ENCODE measurements at regions not wholly inside any gene's neighbourhood (a gene's known extent, or its start where the extent isn't known, plus 50 kb on each side); places are given as distances from the start of the nearest gene placed in this dataset.
"Not testable (repeated sequence)": the region's sequence is repeated elsewhere in the genome, so short reads cannot be mapped to it uniquely, and the experiment has no call there.

DNA sequence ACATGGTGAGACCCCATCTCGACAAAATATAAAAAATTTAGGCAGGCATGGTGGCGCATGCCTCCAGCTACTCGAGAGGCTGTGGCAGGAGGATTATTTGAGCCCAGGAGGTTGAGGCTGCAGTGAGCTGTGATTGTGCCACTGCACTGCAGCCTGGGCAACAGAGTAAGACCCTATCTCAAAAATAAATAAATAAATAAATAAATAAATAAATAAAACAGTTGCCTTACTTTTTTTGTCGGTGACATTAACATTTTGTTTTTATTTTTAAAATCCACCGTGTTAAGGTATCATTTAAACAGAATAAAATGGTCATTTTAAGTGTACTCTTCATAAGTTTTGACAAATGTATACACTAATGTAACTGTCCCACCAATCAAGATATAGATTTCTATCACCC is 57.0 kb downstream of the RASL11A start:
- no peak for DNase-seq

DNA sequence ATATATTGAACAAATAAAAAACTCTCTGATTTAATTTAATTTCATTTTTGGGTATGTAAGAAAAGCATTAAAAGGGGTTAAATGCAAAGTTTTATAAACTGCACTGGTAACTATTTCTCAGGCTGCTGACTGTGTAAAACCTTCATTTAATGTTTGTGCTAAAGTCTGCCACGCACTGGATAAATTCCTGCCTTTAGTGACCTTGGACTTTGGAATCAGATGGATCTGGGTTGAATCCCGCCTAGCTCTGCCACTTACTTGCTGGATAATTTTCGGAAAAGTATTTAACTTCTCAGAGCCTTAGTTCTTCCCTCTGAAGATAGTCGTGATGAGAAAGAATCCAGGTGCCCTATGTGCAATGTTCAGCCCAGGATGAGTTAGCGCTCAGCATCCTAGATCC is 58.6 kb downstream of the RASL11A start:
- no peak for DNase-seq

DNA sequence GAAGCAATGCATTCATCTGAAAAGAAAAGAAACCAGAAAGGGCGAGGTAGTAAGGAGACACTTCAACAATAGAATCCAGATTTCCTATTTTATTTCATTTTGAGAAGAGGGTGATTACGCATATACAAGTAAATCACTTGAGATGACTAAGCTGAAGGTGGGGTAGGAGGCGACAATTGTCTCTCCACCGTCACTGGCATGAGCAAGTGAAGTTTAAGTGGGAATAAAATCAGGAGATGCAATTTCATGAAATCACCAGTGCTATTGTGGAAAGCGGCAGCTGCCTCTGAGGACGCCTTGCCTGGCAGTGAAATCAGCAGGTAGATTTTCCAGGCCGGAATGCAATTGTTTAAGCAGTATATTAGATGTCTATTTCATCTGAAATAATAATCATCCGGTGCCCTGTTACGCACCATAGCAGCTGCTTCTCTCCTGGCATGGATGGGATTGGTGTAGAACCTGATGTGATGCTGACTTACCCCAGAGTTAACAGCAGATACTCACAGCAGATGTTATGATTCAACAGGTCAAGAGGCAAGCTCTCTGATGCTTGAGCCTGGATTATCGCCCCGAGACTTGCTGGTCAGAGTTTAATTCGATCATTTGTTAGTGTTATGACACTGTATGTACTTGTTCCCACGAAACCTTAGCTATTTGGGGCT is 64.3 kb downstream of the RASL11A start:
- no peak for DNase-seq

DNA sequence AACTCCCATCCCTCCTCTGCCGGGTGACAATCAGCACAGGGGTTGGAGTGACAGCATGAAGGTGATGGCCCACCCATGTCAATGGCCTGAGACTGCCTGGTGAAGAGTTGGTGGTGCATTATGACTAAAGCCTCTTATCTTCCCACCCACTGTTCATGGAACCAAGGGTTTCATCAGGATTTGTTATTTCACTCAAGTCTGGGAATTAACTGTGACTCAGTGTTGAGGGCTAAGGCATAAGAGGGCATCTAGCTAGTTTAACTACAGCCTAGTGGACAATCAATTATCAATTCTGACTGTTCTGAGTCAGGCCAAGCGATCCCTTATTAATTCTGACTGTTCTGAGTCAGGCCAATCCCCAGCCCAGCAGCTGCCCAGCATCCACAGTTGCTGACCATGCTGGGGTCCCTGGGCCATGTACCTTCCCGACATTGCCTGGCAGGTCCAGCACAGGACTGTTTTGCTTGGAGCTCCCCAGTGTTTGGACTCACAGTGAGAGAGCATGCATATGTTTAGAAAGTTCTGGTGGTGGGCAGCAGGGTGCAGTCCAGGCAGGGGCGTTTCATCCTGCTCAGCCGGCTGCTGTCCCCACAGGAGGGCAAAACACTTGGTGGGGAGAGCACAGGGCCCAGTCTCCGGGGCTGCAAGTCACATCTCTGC is 65.5 kb downstream of the RASL11A start:
- DNase-seq: no peak

DNA sequence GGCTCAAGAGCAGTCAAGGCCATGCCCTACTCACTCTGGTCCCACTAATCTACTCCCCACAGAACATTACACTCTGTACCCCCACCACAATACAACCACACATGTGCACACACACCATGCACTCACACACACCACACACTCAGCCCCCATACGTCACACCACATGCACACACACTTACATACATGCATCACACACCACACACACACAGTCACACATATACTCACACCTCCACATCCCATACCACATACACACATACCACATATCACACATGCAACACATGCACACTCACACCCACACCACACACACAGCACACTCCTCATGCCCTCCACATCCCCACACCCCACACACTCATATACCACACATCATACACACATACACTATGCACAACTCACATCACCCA is 67.6 kb downstream of the RASL11A start:
- no peak for DNase-seq

DNA sequence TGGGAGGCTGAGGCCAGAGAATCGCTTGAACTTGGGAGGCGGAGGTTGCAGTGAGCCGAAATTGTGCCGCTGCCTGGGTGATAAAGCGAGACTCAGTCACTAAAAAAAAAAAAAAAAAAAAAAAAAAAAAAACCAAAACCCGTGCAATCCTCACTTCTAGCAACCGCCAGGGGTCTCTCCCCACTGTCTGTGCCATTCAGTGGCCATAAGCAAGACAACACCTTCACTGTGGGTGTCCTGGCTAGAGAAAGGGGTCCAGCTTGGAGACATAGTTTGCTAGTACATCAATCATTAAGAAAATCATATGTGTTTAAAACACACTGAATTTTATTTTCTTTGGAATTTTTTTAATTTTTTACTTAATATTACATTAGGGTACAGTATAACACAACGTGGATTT is 68.2 kb downstream of the RASL11A start:
- DNase-seq: no peak

DNA sequence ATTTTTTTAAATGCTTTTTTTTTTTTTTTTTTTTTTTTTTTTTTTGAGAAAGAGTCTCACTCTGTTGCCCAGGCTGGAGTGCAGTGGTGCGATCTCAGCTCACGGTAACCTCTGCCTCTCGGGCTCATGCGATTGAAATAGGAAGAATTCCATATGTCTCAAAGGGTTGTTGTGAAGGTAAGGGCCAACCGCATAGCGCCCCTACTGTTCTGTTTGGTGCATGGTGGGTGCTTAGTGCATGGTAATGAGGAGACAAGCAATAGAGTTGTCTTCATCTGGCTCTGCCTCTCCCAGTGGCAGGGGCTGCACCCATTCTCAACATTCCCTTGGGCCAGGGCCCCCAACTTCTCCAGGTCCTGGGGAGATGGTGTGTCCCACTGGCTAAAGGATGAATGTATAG is 68.7 kb downstream of the RASL11A start:
- DNase-seq: no peak

DNA sequence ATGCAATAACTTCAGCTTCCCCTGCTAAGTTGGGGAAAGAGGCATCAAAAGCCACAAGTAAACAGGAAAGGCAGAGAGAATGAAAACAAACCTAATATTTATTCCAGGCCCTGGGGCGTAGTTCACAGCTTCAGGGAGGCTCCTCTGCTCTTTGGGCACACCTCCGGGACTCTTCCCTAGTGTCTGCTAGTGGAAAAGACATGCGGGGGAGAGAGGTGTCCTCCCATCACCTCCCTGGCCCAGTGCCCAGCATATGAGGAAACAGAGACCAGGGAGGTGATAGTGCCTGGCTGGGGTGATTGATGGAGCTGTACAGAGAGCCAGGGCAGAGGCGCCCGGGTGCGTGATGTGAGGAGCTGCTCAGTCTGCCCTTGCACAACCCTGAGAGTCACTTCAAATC is 71.0 kb downstream of the RASL11A start:
- peak; percentile 75 for DNase-seq

DNA sequence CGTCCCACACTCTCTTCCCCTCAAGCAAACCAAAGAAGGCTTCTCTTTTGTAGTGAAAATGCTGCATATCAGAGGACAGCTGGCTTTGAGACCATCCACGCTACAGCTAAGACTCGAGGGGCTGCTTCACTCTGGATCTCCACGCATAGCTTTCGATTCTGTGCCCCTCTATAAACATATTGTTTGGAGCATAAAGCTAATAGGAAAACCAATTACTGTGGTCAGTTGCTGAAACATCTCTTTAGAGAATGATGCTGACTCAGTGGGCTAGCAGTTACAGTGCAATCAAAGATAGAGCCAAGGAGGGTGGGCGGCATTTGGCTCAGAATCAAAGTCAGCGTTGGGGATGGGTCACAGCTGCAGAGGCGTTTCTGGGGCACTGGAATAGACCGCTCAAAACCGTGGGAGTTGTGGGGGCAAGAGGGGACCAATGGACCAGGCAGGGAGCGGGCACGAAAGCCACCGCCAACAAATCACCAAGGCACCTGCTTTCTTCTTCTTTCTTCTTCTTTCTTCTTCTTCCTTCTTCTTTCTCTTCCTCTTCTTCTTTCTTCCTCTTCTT is 76.7 kb downstream of the RASL11A start:
- DNase-seq: no peak

DNA sequence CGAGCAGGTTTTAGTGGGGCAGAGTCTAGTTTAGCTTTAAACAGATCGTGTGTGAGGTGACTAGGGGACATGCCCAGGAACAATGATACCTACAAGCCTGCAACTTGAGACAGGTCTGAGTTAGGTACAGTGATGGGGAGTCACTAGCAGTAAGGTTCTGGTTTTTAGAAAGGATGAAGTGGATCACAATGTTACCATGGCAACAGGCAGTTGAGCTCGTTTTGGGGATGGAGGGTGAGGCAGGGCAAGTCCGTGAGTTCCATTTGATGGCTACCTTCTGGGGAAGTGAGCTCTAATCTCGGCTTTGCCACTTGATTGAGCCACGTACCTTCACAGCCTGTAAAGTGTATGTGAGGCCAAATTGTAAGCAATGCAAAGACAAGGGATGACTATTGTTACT is 76.0 kb upstream of the GTF3A start:
- no peak for DNase-seq

DNA sequence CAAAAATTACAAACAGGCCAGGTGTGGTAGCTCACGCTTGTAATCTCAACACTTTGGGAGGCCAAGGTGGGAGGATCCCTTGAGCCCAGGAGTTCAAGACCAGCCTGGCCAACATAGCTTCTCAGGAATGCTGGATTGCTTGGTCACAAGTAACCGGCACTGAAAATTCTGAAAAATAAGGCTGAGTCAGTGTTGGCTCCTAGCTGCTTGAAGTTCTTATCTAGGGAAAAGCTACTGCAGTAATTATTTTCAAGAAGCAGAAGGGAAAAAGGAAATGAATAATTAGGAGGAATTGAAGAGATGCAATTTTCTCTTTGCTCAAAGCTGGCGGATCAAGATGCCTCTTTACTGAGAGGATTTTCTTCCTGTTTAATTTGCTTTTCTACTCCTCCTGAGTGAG is 75.0 kb upstream of the GTF3A start:
- DNase-seq: peak; percentile 52

DNA sequence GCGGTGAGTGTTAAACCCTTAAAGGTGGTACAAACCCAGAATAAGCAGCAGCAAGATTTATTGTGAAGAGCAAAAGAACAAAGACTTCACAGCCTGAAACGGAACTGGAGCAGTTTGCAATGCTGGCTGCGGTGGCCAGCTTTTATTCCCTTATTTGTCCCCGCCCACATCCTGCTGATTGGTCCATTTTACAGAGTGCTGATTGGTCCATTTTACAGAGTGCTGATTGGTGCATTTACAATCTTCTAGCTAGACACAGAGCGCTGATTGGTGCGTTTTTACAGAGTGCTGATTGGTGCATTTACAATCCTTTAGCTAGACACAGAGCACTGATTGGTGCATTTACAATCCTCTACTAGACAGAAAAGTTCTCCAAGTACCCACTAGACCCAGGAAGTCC is 73.6 kb upstream of the GTF3A start:
- DNase-seq: not testable (repeated sequence)

DNA sequence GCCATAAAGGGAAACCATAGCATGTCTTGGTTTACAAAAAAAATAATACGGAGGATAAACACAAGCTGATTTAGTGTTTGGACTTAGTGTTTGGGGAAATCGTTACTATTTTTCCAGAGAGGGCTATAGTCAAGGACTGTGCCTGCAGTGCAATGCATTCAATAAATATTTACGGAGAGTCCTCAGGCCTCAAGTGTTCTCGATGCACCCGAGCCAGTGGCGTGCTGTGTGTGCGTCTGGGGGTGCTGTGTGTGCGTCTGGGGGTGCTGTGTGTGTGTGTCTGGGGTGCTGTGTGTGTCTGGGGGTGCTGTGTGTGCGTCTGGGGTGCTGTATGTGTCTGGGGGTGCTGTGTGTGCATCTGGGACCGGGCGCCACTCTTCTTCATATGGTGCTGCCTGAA is 71.7 kb upstream of the GTF3A start:
- DNase-seq: no peak

DNA sequence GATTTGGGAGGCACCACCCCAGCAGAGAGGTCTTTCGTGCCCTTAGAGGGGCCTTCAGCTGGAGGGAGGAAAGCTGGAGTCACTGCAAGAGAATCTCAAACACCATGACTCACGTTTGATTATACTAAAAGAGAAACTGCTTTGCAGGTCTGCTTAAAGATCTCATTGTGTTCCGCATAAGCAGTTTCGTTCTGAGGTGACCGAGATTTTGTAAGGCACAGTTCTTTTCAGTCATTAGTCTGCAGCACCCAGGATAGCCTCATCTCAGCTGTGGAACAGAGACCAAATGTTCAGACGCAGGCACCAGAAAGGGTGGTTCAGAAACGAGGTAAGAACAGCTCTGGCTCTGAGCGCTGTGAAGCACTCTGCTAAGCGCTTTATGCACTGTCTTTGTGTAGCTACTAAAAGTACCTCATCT is 71.2 kb upstream of the GTF3A start:
- peak; percentile 39 for DNase-seq

DNA sequence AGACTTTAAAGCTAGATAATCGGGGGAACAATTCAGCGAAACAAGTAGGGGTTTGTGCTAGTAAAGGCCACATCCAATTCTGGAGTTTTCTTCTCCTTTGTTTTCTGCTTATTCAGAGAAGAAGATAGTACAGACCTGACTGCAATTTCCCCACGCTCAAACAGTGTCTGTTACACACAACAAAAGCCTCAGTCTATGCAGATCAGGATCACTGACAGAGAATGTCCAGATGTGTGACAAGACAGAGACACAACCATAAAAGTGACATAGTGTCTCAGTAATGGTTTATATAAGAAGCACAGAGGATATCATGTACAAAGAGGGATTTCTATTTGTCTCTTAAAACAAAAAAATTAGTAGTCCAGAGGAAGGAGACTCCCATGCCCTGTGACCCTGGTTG is 70.7 kb upstream of the GTF3A start:
- DNase-seq: no peak

DNA sequence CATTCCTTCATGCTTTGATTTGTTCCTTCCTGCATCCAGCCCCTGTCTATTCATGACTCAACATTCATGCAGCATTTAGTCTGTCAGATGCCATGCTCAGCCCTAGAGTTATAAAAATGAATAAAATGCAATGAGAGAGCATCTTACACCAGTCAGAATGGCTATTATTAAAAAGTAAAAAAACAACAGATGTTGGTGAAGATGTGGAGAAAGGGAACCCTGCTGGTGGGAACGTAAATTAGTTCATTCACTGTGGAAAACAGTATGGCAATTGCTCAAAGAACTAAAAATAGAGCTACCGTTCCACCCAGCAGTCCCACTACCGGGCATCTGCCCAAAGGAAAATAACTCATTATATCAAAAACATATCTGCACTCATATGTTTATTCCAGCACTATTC is 70.0 kb upstream of the GTF3A start:
- DNase-seq: no peak

DNA sequence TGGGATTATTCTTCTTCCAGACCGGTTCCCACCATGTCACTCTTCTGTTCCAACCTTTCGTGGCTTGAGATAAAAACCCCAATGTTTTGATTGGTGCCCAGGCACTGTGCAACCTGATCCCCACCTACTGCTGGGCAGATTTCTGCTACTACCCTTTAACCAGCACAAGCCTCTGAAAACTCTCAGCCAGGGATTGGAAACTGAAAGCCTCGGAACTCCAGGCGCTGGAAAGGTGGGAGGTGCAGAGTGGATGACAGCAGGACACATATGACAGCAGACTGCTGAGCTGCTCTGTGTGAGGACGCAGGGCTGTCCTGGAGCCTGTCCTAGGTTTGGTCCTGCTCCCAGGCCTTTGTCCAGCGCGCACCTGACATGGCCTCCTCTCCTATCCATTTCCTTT is 68.5 kb upstream of the GTF3A start:
- no peak for DNase-seq

DNA sequence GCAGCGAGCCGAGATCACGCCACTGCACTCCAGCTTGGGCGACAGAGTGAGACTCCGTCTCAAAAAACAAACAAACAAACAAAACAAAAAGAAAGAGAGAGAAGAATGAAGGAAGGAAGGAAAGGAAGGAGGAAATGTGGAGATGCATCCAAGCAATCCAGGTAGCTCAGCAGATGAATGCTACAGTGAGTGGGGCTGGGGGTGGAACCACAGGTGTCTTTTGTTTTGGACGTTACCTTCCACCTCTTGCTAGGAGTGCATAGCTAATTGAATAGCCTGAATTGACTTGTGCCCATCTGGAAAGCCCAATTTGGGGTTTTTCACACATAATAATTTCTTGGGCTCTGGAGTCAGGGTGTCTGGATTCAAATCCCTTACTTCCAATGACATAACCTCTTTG is 66.0 kb upstream of the GTF3A start:
- no peak for DNase-seq

DNA sequence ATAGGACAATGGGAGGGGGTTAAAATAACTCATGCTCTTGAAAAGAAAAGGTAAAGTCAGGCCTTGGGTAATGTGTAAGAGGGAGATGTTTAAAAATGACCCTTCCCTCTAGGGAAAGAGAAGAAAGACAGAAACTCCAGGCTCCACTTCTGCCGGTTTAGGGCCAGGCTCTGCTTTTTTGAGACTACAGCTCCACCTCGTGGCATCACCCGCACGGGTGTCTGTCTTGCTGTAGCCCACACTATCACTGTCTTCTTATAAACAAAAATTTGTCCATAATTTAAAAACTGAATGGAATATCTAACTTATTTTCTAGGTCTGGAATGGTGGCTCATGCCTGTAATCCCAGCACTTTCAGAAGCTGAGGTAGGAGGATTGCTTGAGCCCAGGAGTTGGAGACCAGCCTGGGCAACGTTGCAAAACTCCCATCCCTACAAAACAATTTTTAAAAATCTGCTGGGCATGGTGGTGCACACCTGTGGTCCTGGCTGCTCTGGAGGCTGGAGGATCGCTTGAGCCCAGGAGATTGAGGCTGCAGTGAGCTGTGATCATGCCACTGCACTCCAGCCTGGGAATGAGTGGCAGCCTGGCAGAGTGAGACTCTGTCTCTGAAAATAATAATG is 65.1 kb upstream of the GTF3A start:
- peak; percentile 29 for DNase-seq

DNA sequence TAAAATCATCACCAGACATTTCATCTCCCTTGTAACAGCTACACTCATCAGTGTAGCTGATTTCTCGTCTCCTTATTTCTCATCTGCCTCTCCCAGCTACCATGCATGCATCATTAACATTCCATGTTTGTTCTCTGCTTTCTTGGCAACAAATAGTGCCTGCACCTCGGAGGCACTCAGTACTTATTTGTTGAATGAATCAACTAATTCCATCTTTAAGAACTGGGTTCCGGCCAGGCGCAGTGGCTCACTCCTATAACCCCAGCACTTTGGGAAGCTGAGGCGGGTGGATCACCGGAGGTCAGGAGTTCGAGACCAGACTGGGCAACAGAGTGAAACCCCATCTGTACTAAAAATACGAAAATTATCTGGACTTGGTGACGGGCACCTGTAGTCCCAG is 63.9 kb upstream of the GTF3A start:
- DNase-seq: no peak

DNA sequence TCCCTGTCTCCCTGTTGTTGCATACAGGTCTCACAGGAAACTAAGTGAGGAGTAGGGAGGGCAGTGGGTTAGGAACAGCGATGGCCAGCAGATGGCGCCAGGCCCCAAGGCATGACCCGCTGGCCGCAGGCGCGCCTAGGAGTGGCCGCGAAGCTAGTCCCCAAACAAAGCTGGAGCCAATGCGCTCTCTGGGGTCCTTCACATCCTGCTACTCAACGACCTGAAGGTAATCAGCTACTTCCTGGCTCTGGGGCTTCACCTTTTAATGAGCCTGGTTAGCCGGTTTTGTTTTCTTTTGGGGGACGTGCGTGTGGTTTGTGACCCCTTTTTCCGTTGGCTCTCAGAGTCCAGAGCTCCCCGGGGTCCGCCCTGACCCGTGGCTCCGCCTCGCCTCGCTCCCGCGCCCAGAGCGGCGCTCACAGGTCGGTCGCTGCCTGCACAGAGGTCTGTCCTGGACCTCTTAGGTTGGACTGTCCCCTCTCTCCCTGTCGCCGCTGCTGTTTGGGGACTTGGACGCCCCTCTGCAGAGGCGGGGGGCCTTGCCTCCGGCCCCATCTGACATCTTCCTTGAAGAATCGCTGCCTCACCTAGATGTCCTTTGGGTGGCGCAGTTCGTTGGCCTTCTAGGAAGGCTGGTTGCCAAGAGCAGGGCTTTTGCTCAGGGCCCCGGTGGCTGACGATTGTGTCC is 62.2 kb upstream of the GTF3A start:
- DNase-seq: peak; percentile 29

DNA sequence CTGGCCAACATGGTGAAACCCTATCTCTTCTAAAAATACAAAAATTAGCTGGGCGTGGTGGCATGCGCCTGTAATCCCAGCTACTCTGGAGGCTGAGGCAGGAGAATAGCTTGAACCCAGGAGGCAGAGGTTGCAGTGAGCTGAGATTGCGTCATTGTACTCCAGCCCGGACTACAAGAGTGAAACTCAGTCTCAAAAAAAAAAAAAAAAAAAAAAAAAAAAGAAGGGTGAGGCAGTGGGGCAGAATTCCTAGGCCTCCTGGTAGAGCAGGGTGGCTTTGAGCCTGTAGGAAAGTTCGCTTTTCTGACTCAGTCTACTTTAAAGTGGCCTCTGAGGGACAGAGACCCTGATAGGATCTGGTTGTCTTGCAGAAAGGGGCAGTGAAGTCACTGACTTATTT is 60.8 kb upstream of the GTF3A start:
- DNase-seq: not testable (repeated sequence)

DNA sequence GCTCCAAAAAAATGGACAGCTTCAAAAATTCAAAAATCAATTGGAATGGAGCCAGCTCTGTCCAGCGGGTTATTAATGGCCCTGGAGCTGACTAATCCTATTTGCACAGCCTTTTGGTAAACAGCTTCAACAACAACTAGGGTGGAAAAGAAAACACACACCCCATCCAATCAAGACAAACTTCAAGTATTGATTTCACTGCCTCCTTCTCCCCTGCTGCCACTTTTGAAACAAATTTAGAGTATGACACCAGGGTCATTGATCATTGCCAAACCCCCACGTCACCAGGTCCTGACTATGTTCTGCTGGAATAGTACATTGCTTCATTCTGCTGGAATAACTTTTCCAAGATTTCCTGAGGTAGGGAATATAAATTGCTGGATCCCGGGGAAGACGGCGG is 56.8 kb upstream of the GTF3A start:
- DNase-seq: no peak

Measured in NCI-H226 (cell line).